GM21825 (cell line): ENCODE measurements at regions not wholly inside any gene's neighbourhood (a gene's known extent, or its start where the extent isn't known, plus 50 kb on each side); places are given as distances from the start of the nearest gene placed in this dataset.
"Not testable (repeated sequence)": the region's sequence is repeated elsewhere in the genome, so short reads cannot be mapped to it uniquely, and the experiment has no call there.

Experiments used
- ATAC-seq: cut with Tn5 transposase; IDR thresholded peaks from one replicate; pipeline ENCODE4 v1.9.1; 2021; ENCODE audit warnings: mild to moderate bottlenecking, moderate library complexity; ENCODE audit not compliant: unreplicated experiment

DNA sequence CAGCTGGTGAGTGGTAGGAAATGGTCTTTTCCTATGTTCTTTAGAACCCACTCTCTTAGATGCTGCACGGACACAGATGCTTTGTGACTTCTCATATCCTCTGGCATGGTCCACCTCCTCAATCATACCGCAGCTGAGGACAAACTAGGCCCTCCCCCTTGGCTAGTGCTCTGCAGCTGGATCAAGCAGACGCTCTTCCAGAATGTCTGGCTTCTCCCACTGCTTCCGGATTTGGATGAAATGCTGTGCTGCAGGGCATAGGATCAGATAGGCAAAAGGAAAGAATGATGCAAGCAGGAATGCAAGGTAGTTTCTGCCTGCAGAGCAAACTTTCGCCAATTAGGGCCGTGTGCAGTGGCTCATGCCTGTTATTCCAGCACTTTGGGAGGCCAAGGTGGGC lies 75.7 kb upstream of the SLC4A7 start:
- no peak for ATAC-seq

DNA sequence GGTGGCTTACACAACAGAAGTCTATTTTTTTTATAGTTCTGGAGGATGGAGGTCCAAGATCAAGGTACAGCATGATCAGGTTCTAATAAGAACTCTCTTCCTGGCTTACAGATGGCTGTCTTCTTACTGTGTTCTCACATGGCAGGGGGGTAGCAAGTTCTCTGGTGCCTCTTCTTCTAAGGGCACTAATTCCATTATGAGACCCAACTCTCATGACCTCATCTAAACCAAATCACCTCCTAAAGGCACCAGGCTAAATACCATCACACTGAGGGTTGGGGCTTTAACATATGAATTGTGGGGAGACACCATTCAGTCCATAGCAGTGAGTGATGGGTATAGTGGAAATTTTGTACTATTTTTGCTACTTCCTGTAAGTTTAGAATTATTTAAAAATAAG lies 75.2 kb upstream of the SLC4A7 start:
- no peak for ATAC-seq

DNA sequence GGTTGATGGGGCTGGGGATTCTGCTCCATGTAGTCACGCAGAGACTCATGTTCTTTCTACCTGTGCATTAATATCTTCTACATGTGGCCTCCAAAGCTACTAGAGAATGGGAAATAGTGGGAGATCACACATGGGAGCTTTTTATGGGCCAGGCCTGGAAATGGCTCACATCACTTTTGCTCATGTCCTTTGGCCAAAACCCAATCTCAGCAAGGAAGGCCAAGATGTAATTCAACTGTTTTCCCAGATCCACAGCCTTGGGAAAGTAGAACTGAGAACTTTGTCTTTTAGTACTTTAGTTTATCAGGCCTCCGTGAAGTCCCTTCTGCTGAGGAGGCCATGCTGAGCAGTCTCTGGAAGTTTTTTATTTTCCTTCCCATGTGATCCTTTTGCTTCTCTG lies 73.2 kb upstream of the SLC4A7 start:
- no peak for ATAC-seq

DNA sequence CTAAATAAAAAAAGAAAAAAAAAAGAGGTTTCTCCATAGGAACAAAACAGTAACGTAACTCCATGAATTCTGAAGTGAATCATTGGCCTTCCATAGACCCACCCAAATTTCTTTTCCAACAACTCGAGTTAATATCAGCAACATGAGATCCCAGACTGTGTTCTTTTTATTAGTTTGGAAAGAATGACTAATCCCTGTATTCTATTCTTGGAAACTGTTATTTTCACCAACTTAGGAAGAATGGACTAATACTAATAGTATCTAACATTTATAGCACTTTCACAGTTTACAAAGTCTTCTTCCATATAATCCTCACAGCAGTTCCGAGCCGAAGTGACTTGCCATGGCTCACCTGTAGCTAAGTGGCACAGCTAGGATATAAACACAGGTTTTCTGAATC lies 72.7 kb upstream of the SLC4A7 start:
- no peak for ATAC-seq

DNA sequence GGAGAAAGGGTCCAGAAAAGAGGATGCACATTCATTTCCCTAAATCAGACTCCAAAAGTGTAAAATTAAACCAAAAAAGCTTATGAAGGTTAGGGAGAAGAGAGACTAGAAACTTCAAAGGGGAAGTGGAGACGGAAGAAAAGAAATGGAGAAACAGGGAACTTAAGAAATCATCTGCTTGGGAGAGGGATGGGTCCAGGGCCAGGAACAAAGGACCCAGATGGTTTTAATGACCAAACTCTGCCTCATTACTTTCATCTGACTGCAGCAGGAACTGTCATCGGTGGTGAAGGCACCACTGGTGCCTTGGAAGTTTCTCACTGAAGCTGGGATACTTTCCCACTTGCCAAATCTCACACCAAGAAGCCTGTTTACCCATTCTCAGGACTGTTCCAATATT lies 70.5 kb upstream of the SLC4A7 start:
- ATAC-seq = no peak

DNA sequence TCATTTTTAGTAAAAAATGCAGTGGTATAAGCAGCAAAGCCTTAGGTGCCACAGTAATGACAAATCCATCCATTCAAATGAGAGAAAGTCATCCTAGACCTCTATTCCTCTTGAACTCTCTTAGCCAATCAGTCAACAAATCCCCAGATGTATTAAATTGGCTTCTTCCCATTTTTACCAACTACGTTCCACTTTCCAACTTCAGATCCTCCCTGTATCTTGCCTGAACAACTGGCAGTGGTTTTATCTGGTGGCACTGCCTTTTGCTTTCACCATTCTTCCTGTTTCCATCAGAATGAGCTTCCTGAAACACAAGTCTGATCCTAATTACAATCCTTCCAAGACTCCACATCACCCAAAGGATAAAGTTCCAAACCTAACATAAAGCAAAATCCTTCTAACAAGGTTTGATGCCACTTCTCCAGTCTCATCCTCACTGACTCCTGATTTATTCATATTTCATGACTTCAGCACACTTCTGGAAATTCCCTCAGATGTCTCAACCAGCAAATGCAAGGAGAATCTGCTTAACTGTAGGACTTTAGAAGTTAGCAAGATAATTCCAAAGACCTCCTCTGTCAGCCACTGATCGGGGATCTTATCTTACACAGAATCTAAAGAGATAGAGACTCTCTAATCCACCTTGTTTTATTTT lies 69.8 kb upstream of the SLC4A7 start:
- no peak for ATAC-seq

DNA sequence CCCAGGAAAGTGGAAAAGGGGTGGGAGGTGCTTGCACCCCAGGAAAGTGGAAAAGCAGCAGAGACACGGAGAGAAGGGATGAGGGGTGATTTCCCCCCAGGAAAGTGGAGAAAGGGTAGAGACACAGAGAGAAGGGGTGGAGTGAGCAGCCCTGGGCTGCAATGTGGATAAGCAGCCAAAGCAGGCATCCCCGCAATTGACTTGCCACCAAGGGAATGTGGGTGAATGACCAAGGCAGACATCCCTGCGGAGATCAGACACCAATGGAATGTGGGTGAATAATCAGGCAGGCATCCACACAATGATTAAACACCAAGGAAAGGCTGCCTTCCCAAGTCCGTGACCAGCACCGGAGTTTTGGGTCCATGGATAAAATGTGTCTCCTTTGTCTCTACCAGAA lies 68.5 kb upstream of the SLC4A7 start:
- not testable (repeated sequence) for ATAC-seq

DNA sequence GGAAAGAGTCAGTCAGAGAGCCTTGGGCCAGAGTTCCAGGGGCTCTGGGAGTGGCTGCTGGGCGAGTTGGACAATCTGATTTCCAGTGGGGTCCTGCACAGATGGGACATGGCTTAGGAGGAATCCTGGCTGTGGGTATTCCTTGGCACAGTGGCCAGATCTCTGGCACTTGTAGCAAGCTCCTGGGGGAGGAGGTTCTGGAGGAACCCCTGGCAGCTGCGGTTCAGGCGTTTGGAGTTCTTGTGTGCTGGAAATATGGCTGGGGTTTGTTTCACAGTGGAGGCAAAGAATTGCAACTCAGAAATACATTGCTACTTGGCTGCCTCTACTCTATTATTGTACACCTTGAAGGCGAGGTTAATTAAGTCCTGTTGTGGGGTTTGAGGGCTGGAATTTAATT lies 67.2 kb upstream of the SLC4A7 start:
- ATAC-seq = not testable (repeated sequence)

DNA sequence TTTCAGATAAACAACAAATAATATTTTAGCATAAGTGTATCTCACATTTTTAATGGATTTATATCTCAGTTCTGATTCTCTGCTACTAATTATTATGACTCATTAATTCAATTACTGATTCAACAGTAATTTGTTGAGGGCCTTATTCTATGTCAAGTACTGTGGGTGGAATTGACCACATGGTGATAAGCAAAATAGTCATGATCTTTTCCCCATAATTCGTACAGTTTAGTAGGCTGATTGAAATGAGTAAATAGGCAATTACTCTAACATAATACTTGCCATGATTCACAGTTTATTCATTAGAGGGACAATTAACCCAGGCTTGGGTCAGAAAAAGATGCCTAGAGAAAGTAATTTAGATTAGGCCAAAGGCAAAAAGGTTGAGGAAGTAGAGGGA lies 60.9 kb upstream of the SLC4A7 start:
- no peak for ATAC-seq

DNA sequence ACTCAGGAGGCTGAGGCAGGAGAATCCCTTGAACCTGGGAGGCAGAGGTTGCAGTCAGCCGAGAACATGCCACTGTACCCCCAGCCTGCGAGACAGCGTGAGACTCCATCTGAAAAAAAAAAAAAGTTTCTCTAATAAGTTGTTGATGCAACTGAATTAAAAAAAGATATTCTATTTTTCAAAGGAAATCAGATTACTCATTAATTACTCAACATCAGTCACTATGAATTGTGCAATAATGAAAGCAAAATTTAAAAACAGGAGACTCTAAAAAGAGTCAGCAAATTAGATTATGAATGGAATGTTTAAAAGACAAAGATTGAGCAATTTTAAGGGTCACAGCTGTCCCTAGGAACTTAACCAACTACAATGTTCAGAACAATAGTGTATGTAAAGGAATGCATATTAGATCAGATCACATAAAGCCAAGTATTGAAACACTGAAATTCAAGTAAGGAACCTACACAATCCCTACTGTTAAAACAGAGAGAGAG lies 60.2 kb upstream of the SLC4A7 start:
- ATAC-seq = no peak

DNA sequence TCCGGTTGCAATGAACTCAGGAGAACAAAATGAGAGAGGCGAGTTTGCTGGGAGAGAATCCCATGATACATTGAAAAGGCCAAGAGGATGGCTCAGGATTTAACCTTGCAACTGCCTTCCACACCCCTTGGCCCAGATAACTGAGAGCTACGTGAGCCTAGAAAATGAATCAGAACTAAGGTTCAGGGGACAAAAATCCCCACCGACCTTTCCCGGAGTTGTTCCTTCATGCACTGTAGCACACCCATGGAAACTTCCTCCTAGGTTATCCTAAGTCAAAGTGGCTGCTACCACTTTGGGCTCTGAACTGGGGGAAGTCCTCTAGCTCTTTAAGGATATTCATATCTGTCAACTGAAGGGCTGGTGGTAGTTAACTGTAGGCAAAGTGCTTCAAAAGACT lies 58.3 kb upstream of the SLC4A7 start:
- no peak for ATAC-seq

DNA sequence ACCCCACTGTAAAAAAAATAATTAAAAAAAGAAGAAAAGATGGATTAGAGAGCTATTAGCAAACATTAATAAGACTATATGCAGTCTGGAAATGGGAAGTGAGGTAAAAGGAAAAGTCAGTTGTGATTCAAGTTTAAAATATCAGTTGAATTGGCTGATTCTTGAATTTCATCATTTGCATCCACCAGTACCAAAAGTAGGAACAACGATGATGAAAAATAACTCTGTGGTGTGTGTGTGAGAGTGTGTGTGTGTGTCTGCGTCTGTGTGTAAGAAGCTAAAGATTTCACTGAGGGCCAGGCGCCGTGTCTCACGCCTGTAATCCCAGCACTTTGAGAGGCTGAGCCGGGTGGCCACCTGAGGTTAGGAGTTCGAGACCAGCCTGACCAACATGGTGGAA lies 56.0 kb upstream of the SLC4A7 start:
- ATAC-seq = no peak

DNA sequence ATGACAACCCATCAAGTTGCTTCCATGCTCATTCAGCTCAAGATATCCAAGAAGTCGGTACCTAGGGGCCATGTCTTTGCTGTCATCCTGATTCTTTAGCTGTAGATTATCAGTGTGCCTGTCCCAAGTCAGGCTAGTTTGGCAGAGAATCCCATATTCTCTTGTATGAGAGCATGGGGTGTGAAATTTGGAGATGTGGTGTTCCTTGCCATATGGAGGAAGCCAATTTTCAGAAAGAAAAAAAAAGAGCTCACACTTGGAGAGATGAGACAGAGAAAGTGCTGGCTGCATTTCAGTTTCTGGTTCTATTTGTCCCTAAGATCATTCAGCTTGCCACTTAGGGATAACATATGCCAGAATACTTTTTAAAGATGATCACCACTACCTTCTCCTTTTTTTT lies 52.3 kb upstream of the SLC4A7 start:
- no peak for ATAC-seq

DNA sequence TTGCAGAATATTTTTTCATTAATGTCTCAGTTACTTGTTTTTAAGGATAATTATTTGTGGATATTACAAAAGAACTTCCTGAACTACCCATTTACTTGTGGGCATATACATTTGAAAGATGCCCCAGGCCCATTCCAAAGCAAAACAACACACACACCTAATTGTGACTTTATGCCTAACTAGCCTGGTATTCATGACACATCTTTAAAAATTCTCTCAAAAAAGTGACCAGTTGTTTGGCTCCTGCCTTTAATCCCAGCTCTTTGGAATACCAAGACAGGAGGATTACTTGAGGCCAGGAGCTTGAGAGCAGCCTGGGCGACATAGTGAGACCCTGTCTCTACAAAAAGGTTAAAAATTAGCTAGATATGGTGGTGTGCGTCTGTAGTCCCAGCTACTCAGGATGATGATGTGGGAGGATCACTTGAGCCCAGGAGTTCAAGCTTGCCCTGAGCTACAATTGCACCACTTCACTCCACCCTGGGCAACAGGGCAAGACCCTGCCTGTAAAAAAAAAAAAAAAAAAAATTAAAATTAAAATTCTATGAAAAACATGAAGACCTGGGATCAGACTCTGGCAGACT lies 51.7 kb upstream of the SLC4A7 start:
- no peak for ATAC-seq

DNA sequence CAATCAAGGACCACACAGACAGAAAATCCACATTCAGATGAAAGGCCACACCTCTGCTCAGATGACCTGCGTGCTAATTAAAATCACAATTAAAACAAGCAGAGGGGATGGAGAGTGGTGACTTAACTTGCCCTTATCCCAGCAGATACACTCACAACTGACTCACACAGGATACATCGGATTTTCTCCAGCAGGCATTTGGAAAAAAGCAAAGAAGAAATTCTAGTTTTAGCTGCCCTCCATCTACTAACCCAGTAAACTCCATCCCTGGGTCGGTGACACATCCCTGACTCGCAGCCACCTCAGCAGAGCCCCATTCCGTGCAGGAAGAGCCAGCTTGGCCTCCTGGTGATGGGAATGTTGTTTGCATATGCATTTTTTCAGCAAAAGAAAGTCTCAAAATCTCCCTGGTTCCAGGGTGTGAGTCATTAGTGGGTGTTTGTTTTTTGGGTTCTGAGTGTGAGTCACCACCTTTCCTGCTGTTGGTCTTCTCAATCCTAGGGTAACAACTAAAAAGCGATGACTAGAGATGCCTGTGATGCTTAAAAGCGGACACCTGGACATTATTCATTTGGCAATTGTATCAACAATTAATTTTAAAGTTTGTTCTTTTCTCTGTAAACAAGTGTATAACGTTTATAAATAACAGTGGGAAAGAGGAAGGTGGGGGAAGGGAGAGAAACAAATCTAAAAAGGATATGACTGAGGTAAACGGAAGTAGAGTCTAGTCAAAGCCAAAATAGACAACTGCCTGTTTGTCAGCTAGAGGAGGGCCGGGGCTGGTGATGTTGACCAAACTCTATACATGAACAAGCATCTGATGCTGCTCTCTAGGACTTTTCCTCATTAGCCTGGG lies 49.8 kb upstream of the SLC4A7 start:
- ATAC-seq = peak; percentile 82
